D721Med (cell line): ENCODE measurements at regions not wholly inside any gene's neighbourhood (a gene's known extent, or its start where the extent isn't known, plus 50 kb on each side); places are given as distances from the start of the nearest gene placed in this dataset.

Source experiments
- DNase-seq: peaks from one replicate; pipeline ENCODE4 v3.0.0; 2011; ENCODE audit warnings: low spot score; ENCODE audit not compliant: insufficient read length
- FAIRE-seq: peaks from 2 replicates; lab custom pipeline; 2011; peaks lifted over from hg19 to GRCh38; lab: Jason Lieb, UNC
- CTCF ChIP-seq: IDR thresholded peaks from 2 replicates; pipeline ENCODE4 v1.5.1; 2012; ENCODE audit warnings: mild to moderate bottlenecking, control low read depth; ENCODE audit not compliant: insufficient read depth; ENCODE audit errors: missing control alignments

GRCh38 chr5:74113927-74114326 lies 487.9 kb downstream of the ARHGEF28 start:
- FAIRE-seq (no peak), DNase-seq (no peak)
- TF ChIP-seq CTCF = no peak

DNA sequence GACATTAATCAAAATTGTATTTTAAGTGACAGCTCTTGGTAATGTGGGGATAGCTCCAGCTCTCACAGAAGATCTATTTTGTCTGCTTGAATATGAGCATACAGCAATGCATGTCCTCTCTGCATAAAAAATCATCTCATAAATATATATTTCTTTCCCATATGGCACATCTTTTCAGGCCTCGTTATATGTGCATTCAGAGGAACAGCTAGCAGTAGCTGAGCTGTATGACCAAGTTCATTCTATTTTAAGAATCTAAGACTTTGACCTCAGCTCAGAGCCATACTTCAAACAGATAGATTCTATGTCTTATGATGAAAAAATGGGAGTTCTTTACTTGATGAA lies 487.2 kb downstream of the ARHGEF28 start:
- no peak for FAIRE-seq
- no peak for DNase-seq

GRCh38 chr5:74112372-74113195 lies 486.6 kb downstream of the ARHGEF28 start:
- no peak for FAIRE-seq
- TF ChIP-seq CTCF = no peak

More for the DNA sequence above, 487.2 kb downstream of the ARHGEF28 start:
- TF ChIP-seq CTCF = no peak

GRCh38 chr5:74111764-74112163 lies 485.8 kb downstream of the ARHGEF28 start:
- TF ChIP-seq CTCF = no peak
- DNase-seq = no peak

More at GRCh38 chr5:74112372-74113195, 486.6 kb downstream of the ARHGEF28 start:
- DNase-seq = no peak

DNA sequence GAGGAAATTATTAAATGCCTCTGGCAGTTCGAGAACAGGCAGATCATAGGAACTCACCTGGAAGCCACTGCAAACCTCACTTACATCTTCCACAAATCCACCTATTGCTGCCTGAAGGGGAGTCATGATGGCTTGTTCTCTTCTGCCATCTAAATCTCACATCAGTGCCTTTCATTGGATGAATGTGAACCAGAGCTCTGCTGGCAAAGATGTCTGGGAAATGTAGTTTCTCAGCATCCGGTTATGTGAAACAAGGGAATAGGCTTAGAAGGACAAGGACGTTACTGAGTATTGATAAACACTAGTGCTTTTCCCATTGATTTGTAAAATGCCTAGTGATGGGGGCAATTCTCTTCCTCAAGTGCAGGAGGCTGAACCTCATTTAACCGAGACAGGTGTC lies 483.3 kb downstream of the ARHGEF28 start:
- FAIRE-seq (no peak), DNase-seq (no peak)
- TF ChIP-seq CTCF = no peak

More at GRCh38 chr5:74111764-74112163, 485.8 kb downstream of the ARHGEF28 start:
- no peak for FAIRE-seq

GRCh38 chr5:74107899-74108298 lies 481.9 kb downstream of the ARHGEF28 start:
- TF ChIP-seq CTCF = no peak
- DNase-seq (no peak), FAIRE-seq (no peak)

GRCh38 chr5:74105126-74105780 lies 479.3 kb downstream of the ARHGEF28 start:
- DNase-seq = no peak
- no peak for TF ChIP-seq CTCF
- no peak for FAIRE-seq
